ENCODE measurements at regions not wholly inside any gene's neighbourhood (a gene's known extent, or its start where the extent isn't known, plus 50 kb on each side); places are given as distances from the start of the nearest gene placed in this dataset.

DNA sequence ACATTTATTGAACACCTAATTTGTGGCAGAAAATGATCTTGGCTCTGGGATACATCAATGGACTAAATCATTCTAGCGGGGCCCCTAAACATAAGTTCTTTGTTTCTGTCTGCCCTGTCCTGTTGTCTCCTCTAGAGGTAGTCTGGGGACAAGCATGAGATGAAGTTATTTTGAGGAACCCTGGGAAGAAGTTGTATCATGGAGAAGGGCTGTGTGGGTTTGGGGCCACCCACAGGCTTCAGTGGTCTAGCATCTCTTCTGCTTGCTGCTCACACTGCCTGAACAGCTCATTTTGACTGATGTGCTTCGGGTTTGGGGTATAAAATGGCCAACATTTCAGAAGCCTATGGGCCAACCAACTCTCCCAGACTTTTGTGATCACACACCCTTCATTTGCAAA, 50.3 kb upstream of the OSBPL11 start:
- TF ChIP-seq, protein P1, sequence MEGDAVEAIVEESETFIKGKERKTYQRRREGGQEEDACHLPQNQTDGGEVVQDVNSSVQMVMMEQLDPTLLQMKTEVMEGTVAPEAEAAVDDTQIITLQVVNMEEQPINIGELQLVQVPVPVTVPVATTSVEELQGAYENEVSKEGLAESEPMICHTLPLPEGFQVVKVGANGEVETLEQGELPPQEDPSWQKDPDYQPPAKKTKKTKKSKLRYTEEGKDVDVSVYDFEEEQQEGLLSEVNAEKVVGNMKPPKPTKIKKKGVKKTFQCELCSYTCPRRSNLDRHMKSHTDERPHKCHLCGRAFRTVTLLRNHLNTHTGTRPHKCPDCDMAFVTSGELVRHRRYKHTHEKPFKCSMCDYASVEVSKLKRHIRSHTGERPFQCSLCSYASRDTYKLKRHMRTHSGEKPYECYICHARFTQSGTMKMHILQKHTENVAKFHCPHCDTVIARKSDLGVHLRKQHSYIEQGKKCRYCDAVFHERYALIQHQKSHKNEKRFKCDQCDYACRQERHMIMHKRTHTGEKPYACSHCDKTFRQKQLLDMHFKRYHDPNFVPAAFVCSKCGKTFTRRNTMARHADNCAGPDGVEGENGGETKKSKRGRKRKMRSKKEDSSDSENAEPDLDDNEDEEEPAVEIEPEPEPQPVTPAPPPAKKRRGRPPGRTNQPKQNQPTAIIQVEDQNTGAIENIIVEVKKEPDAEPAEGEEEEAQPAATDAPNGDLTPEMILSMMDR (IDR thresholded peaks at IDR 0.05; ENCODE audit: low read depth, low read length), result no peak
- no peak for TF ChIP-seq EZH2phosphoT487 (IDR thresholded peaks at IDR 0.05; ENCODE audit: low read depth)
